Epithelial cell of esophagus (primary cell): ENCODE measurements at regions not wholly inside any gene's neighbourhood (a gene's known extent, or its start where the extent isn't known, plus 50 kb on each side); places are given as distances from the start of the nearest gene placed in this dataset.

Source experiments
- DNase-seq: peaks from one replicate; pipeline ENCODE4 v3.0.0; 2010; ENCODE audit warnings: low read depth
- H3K4me3 ChIP-seq: 2 replicates; pipeline ENCODE4 v1.5.1; 2011; ENCODE audit warnings: mild to moderate bottlenecking, low read length, control low read depth
- TF ChIP-seq, protein P1 (sequence below): IDR thresholded peaks from 2 replicates; pipeline ENCODE4 v1.5.1; 2011; ENCODE audit warnings: low read depth, mild to moderate bottlenecking, low read length, control low read depth, inconsistent platforms; ENCODE audit not compliant: insufficient read depth; ENCODE audit errors: missing control alignments

DNA sequence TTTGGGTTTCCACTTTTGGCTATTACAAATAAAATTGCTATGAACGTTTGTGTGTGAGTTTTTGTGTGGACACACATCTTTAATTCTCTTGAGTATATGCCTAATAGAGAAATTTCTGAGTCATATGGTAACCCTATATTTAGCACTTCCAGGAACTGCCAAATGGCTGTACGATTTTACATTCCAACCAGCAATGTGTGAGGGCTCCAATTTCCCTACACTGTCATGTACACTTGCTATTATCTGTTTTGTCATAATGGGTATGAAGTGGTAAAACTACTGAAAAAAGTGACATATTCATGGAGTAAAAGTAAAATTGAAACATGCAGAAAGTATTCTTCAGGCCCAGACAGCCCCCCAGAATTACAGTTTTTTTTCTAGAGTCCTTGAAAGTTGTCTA lies 59.6 kb upstream of the ESR1 start:
- DNase-seq: no peak
- no peak overlapping the region for H3K4me3 ChIP-seq
- TF ChIP-seq, protein P1, sequence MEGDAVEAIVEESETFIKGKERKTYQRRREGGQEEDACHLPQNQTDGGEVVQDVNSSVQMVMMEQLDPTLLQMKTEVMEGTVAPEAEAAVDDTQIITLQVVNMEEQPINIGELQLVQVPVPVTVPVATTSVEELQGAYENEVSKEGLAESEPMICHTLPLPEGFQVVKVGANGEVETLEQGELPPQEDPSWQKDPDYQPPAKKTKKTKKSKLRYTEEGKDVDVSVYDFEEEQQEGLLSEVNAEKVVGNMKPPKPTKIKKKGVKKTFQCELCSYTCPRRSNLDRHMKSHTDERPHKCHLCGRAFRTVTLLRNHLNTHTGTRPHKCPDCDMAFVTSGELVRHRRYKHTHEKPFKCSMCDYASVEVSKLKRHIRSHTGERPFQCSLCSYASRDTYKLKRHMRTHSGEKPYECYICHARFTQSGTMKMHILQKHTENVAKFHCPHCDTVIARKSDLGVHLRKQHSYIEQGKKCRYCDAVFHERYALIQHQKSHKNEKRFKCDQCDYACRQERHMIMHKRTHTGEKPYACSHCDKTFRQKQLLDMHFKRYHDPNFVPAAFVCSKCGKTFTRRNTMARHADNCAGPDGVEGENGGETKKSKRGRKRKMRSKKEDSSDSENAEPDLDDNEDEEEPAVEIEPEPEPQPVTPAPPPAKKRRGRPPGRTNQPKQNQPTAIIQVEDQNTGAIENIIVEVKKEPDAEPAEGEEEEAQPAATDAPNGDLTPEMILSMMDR: no peak

DNA sequence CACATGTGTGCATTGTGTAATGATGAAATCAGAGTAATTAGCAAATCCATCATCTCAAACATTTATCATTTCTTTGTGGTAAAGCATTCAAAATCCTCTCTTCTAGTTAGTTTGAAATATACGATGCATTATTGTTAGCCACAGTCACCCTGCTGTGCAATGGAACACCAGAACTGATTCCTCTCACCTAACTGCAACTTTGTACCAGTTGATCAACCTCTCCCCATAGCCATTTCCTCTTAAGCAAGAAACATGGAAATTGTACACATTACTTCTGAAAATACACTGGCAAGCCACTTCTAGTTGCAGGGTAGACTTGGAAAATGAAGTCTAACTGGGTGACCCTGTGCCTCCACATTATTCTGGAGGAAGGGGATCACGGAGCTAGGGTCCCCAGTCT lies 58.1 kb upstream of the ESR1 start:
- TF ChIP-seq, protein P1: no peak
- H3K4me3 ChIP-seq: no peak overlapping the region
- DNase-seq: no peak

DNA sequence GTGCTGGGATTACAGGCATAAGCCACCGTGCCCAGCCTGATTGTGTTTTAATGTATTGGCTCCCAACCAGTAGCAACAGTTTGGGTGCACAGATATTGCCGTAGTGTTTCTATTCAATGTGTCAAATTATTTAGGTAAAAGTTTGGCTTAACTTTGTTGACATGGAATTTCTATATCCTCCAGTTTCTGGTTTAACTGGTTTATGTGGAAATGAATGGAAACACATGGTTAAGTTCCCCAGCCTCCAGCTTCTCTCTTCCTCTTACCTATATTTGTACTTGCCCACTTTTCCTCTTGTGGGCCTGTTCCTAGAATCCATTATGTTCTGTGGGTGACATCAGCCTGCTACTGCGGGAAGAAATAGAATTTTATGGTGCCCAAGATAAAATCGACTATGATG lies 53.9 kb upstream of the ESR1 start:
- DNase-seq: peak; percentile 15
- no peak overlapping the region for H3K4me3 ChIP-seq
- TF ChIP-seq, protein P1: no peak

DNA sequence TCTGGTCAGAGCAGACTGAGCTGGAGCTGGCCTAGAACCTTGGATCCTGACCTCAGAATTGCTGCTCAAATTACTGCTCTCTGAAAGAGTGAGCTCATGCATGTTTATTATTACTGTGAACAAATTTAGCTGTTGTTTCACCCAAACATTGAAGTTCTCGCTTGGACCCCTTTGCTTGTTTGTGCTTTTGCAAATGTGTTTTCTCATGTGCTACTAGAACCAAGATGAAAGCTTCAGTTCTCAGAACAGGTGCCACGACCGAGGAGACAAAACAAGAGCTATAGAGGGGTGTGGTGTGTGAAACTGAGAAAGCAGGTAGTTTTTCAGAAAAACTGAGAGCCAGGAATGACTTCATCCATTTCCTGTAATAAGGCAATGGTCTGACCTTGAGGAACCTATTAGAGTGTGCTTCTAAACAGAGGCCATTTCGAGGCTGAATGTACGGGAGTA lies 50.0 kb upstream of the ESR1 start:
- TF ChIP-seq, protein P1: no peak
- H3K4me3 ChIP-seq: no peak overlapping the region
- no peak for DNase-seq
